ENCODE measurements at regions not wholly inside any gene's neighbourhood (a gene's known extent, or its start where the extent isn't known, plus 50 kb on each side); places are given as distances from the start of the nearest gene placed in this dataset.

DNA sequence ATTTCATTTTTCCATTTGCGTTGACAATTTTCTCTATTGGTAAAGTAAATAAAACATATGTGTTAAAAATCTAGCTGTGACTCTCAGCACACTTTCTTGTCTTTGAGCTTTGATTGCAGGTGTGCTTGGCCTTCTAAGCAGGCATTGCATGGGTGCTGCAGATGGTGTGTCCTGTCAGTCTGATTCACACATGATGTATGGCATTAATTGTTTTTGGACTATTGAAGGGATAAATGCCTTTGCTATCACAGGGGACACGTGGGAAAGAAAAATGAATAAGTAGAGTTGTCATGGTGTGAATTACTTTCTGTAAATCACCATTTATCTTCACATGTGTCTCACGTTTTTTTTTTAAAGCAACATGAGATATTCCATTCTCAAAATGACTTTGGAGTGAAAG is 211.3 kb upstream of the NAV3 start:
- DNase-seq: no peak

GRCh38 chr12:77617818-77618217 is 212.9 kb upstream of the NAV3 start:
- DNase-seq: no peak

GRCh38 chr12:77615332-77615731 is 215.4 kb upstream of the NAV3 start:
- DNase-seq: no peak

- DNase-seq: no peak
Observed at GRCh38 chr12:77613411-77613810, 217.3 kb upstream of the NAV3 start.

DNA sequence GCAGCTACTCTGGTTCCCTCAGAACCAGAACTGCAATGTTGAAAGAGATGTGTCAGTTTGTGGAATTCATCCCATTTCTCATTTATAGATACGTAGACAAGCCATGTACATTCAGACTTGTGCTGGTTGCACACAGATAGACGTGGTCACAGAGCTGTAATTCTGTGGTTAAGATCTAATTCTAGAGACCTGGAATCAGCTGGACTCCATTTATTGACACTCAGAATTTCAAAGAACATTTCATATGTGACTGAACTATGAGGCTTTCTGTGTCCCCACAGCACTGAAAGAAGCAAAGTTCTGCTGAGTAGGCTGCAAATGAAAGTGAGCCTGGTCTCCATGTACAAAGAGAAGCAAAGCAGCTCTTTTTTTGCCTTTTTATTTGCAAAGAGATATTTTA is 220.2 kb upstream of the NAV3 start:
- no peak for DNase-seq

GRCh38 chr12:77609016-77609415 is 221.7 kb upstream of the NAV3 start:
- no peak for DNase-seq

DNA sequence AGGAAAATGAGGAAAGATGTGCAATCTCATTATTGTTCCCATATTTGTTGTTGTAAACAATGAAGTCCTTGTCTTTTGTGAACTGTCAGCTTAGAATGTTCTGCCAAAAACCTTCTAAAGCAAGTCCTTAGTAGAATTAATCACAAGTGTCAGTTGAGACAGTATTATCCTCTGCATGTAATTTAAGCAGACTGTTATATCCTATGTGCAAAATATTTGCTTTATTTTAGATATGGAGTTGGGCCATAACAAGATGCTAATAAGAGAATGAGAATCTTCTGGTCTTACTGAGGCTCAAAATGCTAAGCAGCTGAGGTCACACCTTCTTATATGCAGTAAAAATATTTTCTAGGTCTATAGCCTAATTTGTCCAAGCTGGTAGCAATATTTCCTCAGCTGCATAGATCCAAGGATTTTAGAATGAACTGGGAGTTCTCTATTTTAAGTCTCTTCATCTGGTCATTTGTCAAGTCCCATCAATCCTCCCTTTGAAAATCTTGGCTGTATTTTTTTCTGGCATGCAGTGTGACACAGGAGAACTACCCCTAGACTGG is 222.3 kb upstream of the NAV3 start:
- no peak for DNase-seq

- DNase-seq: no peak
Observed at GRCh38 chr12:77606348-77606747, 224.3 kb upstream of the NAV3 start.

GRCh38 chr12:77603946-77604345 is 226.7 kb upstream of the NAV3 start:
- no peak for DNase-seq

DNA sequence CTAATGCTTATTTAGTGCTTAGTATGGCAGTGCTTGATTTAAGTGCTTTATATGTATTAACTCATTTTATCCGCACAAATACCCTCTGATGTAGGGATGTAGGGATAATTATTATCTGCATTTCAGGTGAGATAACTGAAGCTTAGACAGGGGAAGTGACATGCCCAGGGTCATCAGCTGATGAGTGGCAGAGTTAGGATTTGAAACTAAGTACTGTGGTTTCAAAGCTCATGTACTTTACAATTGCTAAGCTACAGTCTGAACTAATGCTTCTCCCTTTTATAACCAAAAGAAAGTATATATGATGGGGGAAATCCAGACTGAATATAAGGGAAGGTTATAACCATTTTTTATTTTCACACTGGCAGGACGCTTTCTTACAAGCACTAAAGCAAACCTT is 229.6 kb upstream of the NAV3 start:
- no peak for DNase-seq

DNA sequence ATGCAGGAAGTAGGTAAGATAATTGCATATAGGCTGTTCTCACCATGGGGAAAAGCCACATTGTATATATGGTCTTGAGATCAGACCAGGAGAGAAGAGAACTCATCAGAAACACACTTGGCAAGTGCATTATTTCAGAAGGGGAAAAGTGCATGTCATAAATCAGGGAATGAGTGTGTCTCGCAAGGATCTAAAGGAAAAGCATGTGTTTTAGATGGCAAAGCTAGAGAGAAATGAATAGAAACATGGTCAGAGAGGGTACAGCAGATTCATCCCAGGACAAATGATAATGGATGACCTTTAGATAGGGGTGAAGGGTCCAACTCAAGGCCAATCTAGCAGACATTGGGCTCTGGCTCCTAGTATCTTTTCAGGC is 230.2 kb upstream of the NAV3 start:
- DNase-seq: no peak

DNA sequence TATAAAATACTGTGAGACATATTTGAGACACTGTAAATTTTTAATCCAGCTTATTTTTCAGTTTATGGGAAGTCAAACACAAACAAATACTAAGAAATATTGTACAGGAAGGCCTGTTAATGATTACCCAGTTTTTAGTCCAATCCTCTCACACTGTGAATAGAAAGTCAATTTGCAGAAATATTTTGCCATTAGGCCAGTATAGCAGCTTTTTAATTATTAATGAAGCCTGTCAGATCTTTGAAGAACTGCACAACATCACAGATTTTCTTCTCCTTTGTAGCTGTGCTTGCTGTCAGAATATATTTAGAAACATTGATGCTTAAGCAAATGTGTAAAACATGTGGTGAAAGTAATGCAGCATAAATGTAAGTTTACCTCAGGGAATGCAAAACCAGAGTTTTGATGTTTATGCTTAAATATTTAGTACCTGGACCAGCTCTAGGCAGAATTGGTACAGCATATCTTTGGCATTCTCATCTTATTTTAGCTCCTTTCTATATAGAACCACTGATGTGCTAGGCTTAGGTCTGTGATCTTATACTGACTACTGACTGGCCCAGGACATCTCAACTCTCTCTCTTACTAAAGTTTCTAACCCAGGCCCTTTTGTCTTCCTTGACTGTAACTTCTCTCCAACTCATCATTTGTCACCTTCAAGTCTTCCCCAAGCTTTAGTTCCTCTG is 230.8 kb upstream of the NAV3 start:
- DNase-seq: no peak

- no peak for DNase-seq
Observed at GRCh38 chr12:77594366-77594765, 236.3 kb upstream of the NAV3 start.

GRCh38 chr12:77592836-77593235 is 237.9 kb upstream of the NAV3 start:
- DNase-seq: no peak

- no peak for DNase-seq
Observed at GRCh38 chr12:77591959-77592743, 238.5 kb upstream of the NAV3 start.

DNA sequence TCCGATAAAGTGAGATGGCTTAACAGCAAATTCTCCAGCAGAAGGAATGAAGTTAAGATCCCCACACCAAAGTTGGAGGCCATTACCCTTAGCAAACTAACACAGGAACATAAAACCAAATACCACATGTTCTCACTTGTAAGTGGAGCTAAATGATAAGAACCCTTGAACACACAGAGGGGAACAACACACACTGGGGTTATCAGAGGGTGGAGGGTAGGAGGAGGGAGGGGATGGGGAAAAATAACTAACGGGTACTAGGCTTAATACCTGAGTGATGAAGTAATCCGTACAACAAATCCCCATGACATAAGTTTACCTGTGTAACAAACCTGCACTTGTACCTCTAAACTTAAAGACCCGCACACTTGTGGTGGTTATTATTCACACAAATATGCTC is 240.4 kb upstream of the NAV3 start:
- DNase-seq: no peak

- no peak for DNase-seq
Observed at GRCh38 chr12:77584860-77585259, 245.8 kb upstream of the NAV3 start.

GRCh38 chr12:77578466-77579220 is 252.1 kb upstream of the NAV3 start:
- no peak for DNase-seq

DNA sequence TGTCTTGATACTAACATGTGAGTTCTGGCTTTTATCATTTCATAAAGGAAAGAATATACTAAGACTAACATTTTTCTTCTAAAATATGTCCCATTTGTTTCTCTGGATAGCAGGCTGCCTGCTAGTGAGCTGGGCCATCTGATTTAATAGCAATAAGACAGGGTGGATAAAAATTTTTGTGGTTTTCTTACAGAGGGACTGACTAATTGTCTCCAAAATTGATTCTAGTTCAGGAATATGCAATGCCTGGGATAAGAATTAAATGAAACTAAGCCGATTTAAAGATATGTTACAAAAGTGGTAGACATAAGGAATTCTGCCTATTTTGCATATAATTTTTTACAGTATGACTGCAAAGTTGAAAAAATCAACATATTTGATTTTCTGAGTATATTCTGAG is 252.9 kb upstream of the NAV3 start:
- DNase-seq: no peak

- no peak for DNase-seq
Observed at GRCh38 chr12:77575376-77575919, 255.2 kb upstream of the NAV3 start.

- no peak for DNase-seq
Observed at GRCh38 chr12:77572371-77572770, 258.3 kb upstream of the NAV3 start.

- no peak for DNase-seq
Observed at GRCh38 chr12:77571768-77572167, 258.9 kb upstream of the NAV3 start.

- no peak for DNase-seq
Observed at GRCh38 chr12:77571127-77571526, 259.6 kb upstream of the NAV3 start.

All from activated CD4-positive, alpha-beta T cell treated with anti-CD3 and anti-CD28 coated beads for 48 hours (primary cell).